B cell (primary cell): ENCODE measurements at regions not wholly inside any gene's neighbourhood (a gene's known extent, or its start where the extent isn't known, plus 50 kb on each side); places are given as distances from the start of the nearest gene placed in this dataset.

ENCODE experiments used
- CTCF ChIP-seq: fragments of 200-600 bp; IDR thresholded peaks from one replicate; pipeline ENCODE4 v1.8.0; 2022; ENCODE audit warnings: antibody characterized with exemption, mild to moderate bottlenecking
- EZH2 ChIP-seq: IDR thresholded peaks from 2 replicates; pipeline ENCODE4 v1.6.1; 2012; ENCODE audit warnings: borderline replicate concordance, low read depth, mild to moderate bottlenecking, moderate library complexity, low read length; ENCODE audit not compliant: insufficient read depth, poor library complexity, severe bottlenecking

- no peak for TF ChIP-seq CTCF
- no peak for TF ChIP-seq EZH2
Measured at GRCh38 chr3:168951368-168951767, 712.1 kb downstream of the MECOM start.
